ENCODE measurements at regions not wholly inside any gene's neighbourhood (a gene's known extent, or its start where the extent isn't known, plus 50 kb on each side); places are given as distances from the start of the nearest gene placed in this dataset.

- Mint-ChIP-seq H3K36me3 (ENCODE audit: insufficient read depth, unreplicated experiment) (no peaks in the 10 kb centered on the region), H3K27ac (ENCODE audit: unreplicated experiment) (no peak overlapping the region), H3K9me3 (ENCODE audit: low read depth, unreplicated experiment) (no peaks in the 10 kb centered on the region), H3K27me3 (ENCODE audit: unreplicated experiment) (peaks cover 84% of the 10 kb centered on the region), H3K4me1 (ENCODE audit: low read depth, unreplicated experiment) (no peaks in the 10 kb centered on the region), H3K4me3 (ENCODE audit: low read depth, unreplicated experiment) (no peak overlapping the region)
- CTCF ChIA-PET: no interaction called here
- BruUV-seq (replicated peaks): no TSS peak
- intact Hi-C loops (cut with micrococcal nuclease; ENCODE audit: unreplicated experiment): no loop called here
- no peak for TF ChIP-seq CTCF (IDR thresholded peaks at IDR 0.05; ENCODE audit: unreplicated experiment)
- no peak for DNase-seq
These were observed 349.5 kb upstream of the ZMIZ1 start for GRCh38 chr10:78719276-78719675.

DNA sequence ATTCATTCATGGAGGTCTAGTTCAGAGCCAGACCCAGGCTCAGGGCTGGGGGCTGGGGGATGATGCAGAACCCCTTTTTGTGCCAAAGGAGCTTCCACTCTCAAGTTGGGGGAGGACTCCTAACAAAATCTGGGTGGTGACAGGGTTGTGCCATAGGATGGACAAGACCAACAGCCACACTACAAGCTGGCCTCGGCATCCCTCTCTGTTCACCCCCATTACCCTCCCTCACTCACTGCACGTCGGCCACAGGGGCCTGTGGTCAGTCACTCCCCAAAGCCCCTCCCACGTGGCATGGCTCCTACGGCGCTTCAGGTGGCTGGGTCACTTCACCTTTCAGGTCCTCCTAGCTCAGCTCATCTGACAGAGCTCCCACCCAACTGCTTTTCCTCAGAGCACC is 348.7 kb upstream of the ZMIZ1 start:
- no peak for TF ChIP-seq CTCF (IDR thresholded peaks at IDR 0.05; ENCODE audit: unreplicated experiment)
- H3K27me3 Mint-ChIP-seq (ENCODE audit: unreplicated experiment): peaks cover 84% of the 10 kb centered on the region
- CTCF ChIA-PET: no interaction called here
- H3K36me3 Mint-ChIP-seq (ENCODE audit: insufficient read depth, unreplicated experiment): no peaks in the 10 kb centered on the region
- no peaks in the 10 kb centered on the region for H3K9me3 Mint-ChIP-seq (ENCODE audit: low read depth, unreplicated experiment)
- H3K27ac Mint-ChIP-seq (ENCODE audit: unreplicated experiment): no peak overlapping the region
- no peak overlapping the region for H3K4me3 Mint-ChIP-seq (ENCODE audit: low read depth, unreplicated experiment)
- DNase-seq: no peak
- no TSS peak for BruUV-seq (replicated peaks)
- intact Hi-C loops (cut with micrococcal nuclease; ENCODE audit: unreplicated experiment): no loop called here
- H3K4me1 Mint-ChIP-seq (ENCODE audit: low read depth, unreplicated experiment): no peaks in the 10 kb centered on the region

- no peak overlapping the region for H3K4me3 Mint-ChIP-seq (ENCODE audit: low read depth, unreplicated experiment)
These were observed 347.5 kb upstream of the ZMIZ1 start for GRCh38 chr10:78721231-78721630.

DNA sequence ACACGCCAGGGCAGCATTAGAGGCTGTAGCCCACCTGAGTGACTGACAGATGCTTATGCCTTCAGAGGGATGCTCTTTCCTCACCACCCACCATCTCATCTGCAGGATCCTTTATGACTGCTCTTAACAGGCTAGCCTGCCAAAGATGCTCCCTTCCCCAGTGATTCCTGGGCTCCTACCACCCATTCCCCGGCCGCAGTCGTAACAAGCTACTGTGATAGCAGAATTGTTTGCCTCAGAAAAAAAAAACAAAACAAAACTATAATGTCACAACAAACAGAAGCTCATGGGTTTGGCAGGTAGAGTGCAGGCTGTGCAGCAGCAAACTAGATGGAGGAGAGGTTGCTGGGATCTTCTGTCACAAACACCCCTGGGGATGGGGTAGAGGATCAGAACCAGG is 343.9 kb upstream of the ZMIZ1 start:
- no peak for TF ChIP-seq CTCF (IDR thresholded peaks at IDR 0.05; ENCODE audit: unreplicated experiment)
- no TSS peak for BruUV-seq (replicated peaks)
- no peak overlapping the region for H3K27ac Mint-ChIP-seq (ENCODE audit: unreplicated experiment)
- no peaks in the 10 kb centered on the region for H3K9me3 Mint-ChIP-seq (ENCODE audit: low read depth, unreplicated experiment)
- no peaks in the 10 kb centered on the region for H3K4me1 Mint-ChIP-seq (ENCODE audit: low read depth, unreplicated experiment)
- CTCF ChIA-PET: no interaction called here
- no peak for DNase-seq
- no peak overlapping the region for H3K4me3 Mint-ChIP-seq (ENCODE audit: low read depth, unreplicated experiment)
- no peaks in the 10 kb centered on the region for H3K36me3 Mint-ChIP-seq (ENCODE audit: insufficient read depth, unreplicated experiment)
- H3K27me3 Mint-ChIP-seq (ENCODE audit: unreplicated experiment): peaks cover 89% of the 10 kb centered on the region
- intact Hi-C loops (cut with micrococcal nuclease; ENCODE audit: unreplicated experiment): no loop called here

More at GRCh38 chr10:78721231-78721630, 347.5 kb upstream of the ZMIZ1 start:
- Mint-ChIP-seq H3K4me1 (ENCODE audit: low read depth, unreplicated experiment) (no peaks in the 10 kb centered on the region), H3K9me3 (ENCODE audit: low read depth, unreplicated experiment) (no peaks in the 10 kb centered on the region), H3K27ac (ENCODE audit: unreplicated experiment) (no peak overlapping the region), H3K36me3 (ENCODE audit: insufficient read depth, unreplicated experiment) (no peaks in the 10 kb centered on the region), H3K27me3 (ENCODE audit: unreplicated experiment) (peaks cover 85% of the 10 kb centered on the region)
- intact Hi-C loops (cut with micrococcal nuclease; ENCODE audit: unreplicated experiment): no loop called here
- TF ChIP-seq CTCF (IDR thresholded peaks at IDR 0.05; ENCODE audit: unreplicated experiment): no peak
- CTCF ChIA-PET: no interaction called here
- no peak for DNase-seq
- no TSS peak for BruUV-seq (replicated peaks)
